Breast epithelium (tissue), 3 donors: ENCODE measurements at regions not wholly inside any gene's neighbourhood (a gene's known extent, or its start where the extent isn't known, plus 50 kb on each side); places are given as distances from the start of the nearest gene placed in this dataset.

Experiments
- POLR2A ChIP-seq: fragments of 450-650 bp; IDR thresholded peaks from one replicate; pipeline ENCODE4 v1.6.1; 2016; ENCODE audit warnings: antibody characterized with exemption, mild to moderate bottlenecking, moderate library complexity
- TF ChIP-seq, protein P1 (sequence below), 3 donors: fragments of 450-650 bp; IDR thresholded peaks; one replicate each; pipeline ENCODE4 v1.5.1; 2016 to 2017; ENCODE audit warnings: antibody characterized with exemption in 3 of 3, mild to moderate bottlenecking in 3 of 3, moderate library complexity in 3 of 3

DNA sequence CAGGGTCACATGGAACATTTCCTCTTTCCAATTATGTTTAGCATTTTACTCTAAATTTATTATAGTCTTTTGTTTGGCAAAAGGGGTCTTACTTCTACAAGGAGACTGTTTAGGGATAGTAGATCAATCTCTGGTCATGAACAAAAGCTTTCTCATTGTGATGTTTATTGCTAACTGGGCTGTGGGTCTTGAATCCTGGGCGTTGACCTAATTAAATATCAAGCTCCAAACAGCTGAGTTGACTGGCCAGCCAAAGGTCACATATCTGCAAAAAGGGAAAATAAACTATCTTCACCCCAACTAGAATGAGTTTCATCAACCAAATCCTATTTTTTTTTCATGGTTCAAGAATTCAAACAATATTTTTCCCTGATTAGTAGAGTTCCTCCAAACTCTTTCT lies 245.4 kb upstream of the TUT7 start:
- TF ChIP-seq, protein P1, sequence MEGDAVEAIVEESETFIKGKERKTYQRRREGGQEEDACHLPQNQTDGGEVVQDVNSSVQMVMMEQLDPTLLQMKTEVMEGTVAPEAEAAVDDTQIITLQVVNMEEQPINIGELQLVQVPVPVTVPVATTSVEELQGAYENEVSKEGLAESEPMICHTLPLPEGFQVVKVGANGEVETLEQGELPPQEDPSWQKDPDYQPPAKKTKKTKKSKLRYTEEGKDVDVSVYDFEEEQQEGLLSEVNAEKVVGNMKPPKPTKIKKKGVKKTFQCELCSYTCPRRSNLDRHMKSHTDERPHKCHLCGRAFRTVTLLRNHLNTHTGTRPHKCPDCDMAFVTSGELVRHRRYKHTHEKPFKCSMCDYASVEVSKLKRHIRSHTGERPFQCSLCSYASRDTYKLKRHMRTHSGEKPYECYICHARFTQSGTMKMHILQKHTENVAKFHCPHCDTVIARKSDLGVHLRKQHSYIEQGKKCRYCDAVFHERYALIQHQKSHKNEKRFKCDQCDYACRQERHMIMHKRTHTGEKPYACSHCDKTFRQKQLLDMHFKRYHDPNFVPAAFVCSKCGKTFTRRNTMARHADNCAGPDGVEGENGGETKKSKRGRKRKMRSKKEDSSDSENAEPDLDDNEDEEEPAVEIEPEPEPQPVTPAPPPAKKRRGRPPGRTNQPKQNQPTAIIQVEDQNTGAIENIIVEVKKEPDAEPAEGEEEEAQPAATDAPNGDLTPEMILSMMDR (IDR thresholded peaks at IDR 0.05): no peak
- TF ChIP-seq POLR2A: no peak
